Breast epithelium (tissue), 4 donors: ENCODE measurements at regions not wholly inside any gene's neighbourhood (a gene's known extent, or its start where the extent isn't known, plus 50 kb on each side); places are given as distances from the start of the nearest gene placed in this dataset.
"Not testable (repeated sequence)": the region's sequence is repeated elsewhere in the genome, so short reads cannot be mapped to it uniquely, and the experiment has no call there.

Source experiments
- DNase-seq, 2 donors: peaks; one replicate each; pipeline ENCODE4 v3.0.0-alpha.2; 2019; ENCODE audit warnings: low spot score in 2 of 2
- H3K27ac ChIP-seq, 2 donors: fragments of 200-600 bp; sonication (generic) in 1 of 2; one replicate each; pipeline ENCODE4 v1.5.1; 2016 to 2019; ENCODE audit warnings: mild to moderate bottlenecking in 1 of 2
- H3K27me3 ChIP-seq, 2 donors: fragments of 200-600 bp; sonication (generic) in 1 of 2; one replicate each; pipeline versions ENCODE4 v1.5.1 to v1.6.0; 2017 to 2019; ENCODE audit warnings: control low read depth in 1 of 2, mild to moderate bottlenecking in 1 of 2
- H3K36me3 ChIP-seq: fragments of 200-600 bp; one replicate; pipeline ENCODE4 v1.5.1; 2019
- H3K4me1 ChIP-seq, 2 donors: fragments of 200-600 bp; sonication (generic); one replicate each; pipeline ENCODE4 v1.5.1; 2016 to 2019; ENCODE audit warnings: control low read depth in 1 of 2
- H3K4me3 ChIP-seq, 3 donors: fragments of 200-600 bp; sonication (generic); 1 replicate in 2 of 3; 2 replicates in 1 of 3; pipeline ENCODE4 v1.5.1; 2016 to 2019; ENCODE audit warnings: mild to moderate bottlenecking in 3 of 3, moderate library complexity in 2 of 3
- H3K9me3 ChIP-seq, 2 donors: fragments of 200-600 bp; sonication (generic) in 1 of 2; one replicate each; pipeline ENCODE4 v1.5.1; 2016 to 2019; ENCODE audit warnings: control low read depth in 1 of 2
- POLR2A ChIP-seq: fragments of 450-650 bp; IDR thresholded peaks from one replicate; pipeline ENCODE4 v1.6.1; 2016; ENCODE audit warnings: antibody characterized with exemption, mild to moderate bottlenecking, moderate library complexity
- POLR2AphosphoS5 ChIP-seq, 3 donors: sonication (generic); formaldehyde crosslinking; IDR thresholded peaks; one replicate each; pipeline ENCODE4 v1.6.1; 2017; ENCODE audit warnings: antibody characterized with exemption in 3 of 3
- intact Hi-C: fragments of 100-400 bp; cut with DNase I; formaldehyde crosslinking; loops from one replicate; pipeline ENCODE4 v1.15.1; 2023; ENCODE audit warnings: low total_unique reads
- TF ChIP-seq, protein P1 (sequence below), 3 donors: fragments of 450-650 bp; IDR thresholded peaks; one replicate each; pipeline ENCODE4 v1.5.1; 2016 to 2017; ENCODE audit warnings: antibody characterized with exemption in 3 of 3, mild to moderate bottlenecking in 3 of 3, moderate library complexity in 3 of 3

DNA sequence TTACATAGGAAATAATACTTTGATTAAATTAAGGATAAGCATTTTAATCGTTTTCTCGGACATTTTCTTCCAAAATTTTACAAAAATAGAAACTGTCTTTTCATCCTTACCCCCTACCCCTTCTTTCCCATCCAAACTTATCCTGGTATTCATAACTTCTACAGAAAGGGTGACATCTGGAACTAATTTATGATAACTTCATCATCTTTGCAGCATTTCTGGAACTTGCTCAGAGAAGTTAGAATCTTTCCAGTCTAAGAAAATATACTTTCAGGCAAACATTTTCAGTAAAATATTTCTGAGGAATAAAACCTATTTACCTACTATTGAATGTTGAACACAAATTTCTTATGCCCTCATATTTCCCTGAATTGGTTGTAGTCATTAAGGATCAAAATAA, 309.0 kb downstream of the MAN2A1 start:
- H3K4me1 ChIP-seq = peaks cover 3 to 6% of the 10 kb centered on the region in 2 donors
- no peak for DNase-seq

DNA sequence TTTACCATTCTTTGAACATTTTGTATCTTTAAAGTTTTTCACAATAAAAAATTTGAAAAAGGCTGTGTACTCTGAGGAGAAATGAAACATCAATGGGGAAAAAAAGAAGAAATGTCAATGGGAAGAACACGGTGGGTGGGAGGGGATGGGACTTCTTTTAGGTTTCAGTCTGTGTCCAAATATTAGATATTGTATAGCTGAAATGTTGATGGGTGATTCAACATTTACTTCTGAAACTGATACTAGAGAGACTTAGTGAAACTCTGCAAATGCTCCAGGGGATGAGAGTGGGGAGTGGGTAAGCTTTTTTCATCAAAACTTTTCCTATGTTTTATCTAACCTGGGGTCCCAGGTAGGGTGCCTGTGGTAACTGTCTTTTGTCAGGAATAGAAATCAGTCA, 311.9 kb downstream of the MAN2A1 start:
- Histone ChIP-seq H3K4me1 (peaks cover 3 to 4% of the 10 kb centered on the region in 2 donors), H3K9me3 (no peaks in the 10 kb centered on the region), H3K27me3 (no peaks in the 10 kb centered on the region), H3K4me3 (no peak overlapping the region), H3K27ac (no peak overlapping the region), H3K36me3 (no peaks in the 10 kb centered on the region)
- TF ChIP-seq POLR2A (no peak), POLR2AphosphoS5 (IDR thresholded peaks at IDR 0.05) (no peak)
- TF ChIP-seq, protein P1, sequence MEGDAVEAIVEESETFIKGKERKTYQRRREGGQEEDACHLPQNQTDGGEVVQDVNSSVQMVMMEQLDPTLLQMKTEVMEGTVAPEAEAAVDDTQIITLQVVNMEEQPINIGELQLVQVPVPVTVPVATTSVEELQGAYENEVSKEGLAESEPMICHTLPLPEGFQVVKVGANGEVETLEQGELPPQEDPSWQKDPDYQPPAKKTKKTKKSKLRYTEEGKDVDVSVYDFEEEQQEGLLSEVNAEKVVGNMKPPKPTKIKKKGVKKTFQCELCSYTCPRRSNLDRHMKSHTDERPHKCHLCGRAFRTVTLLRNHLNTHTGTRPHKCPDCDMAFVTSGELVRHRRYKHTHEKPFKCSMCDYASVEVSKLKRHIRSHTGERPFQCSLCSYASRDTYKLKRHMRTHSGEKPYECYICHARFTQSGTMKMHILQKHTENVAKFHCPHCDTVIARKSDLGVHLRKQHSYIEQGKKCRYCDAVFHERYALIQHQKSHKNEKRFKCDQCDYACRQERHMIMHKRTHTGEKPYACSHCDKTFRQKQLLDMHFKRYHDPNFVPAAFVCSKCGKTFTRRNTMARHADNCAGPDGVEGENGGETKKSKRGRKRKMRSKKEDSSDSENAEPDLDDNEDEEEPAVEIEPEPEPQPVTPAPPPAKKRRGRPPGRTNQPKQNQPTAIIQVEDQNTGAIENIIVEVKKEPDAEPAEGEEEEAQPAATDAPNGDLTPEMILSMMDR (IDR thresholded peaks at IDR 0.05) = no peak
- intact Hi-C loops = no loop called here
- DNase-seq = no peak

More for the DNA sequence above, 309.0 kb downstream of the MAN2A1 start:
- Histone ChIP-seq H3K36me3 (no peaks in the 10 kb centered on the region), H3K27me3 (no peaks in the 10 kb centered on the region), H3K27ac (no peak overlapping the region), H3K9me3 (no peaks in the 10 kb centered on the region), H3K4me3 (no peak overlapping the region)
- TF ChIP-seq, protein P1 (IDR thresholded peaks at IDR 0.05) = no peak
- TF ChIP-seq POLR2AphosphoS5 (IDR thresholded peaks at IDR 0.05) = no peak
- no peak for TF ChIP-seq POLR2A
- intact Hi-C loops = no loop called here

- no peak overlapping the region for H3K4me3 ChIP-seq
- peaks cover 0 to 3% of the 10 kb centered on the region in 2 donors for H3K4me1 ChIP-seq
- H3K27ac ChIP-seq = no peak overlapping the region
- H3K36me3 ChIP-seq = no peaks in the 10 kb centered on the region
- H3K9me3 ChIP-seq = no peaks in the 10 kb centered on the region
- intact Hi-C loops = no loop called here
- TF ChIP-seq POLR2AphosphoS5 (IDR thresholded peaks at IDR 0.05) = no peak
- TF ChIP-seq, protein P1 (IDR thresholded peaks at IDR 0.05) = no peak
- TF ChIP-seq POLR2A = no peak
- H3K27me3 ChIP-seq = no peaks in the 10 kb centered on the region
- DNase-seq = no peak
Observed at GRCh38 chr5:110002652-110003051, 312.9 kb downstream of the MAN2A1 start.

- H3K9me3 ChIP-seq, H3K4me1 ChIP-seq, H3K36me3 ChIP-seq, intact Hi-C loops, DNase-seq, H3K27ac ChIP-seq, H3K4me3 ChIP-seq, H3K27me3 ChIP-seq: not testable (repeated sequence)
Observed at GRCh38 chr5:110005907-110006562, 316.3 kb downstream of the MAN2A1 start.

GRCh38 chr5:110007101-110007500, 317.4 kb downstream of the MAN2A1 start:
- no peak overlapping the region for H3K27ac ChIP-seq
- no peak for DNase-seq
- H3K9me3 ChIP-seq = no peaks in the 10 kb centered on the region
- no peaks in the 10 kb centered on the region for H3K4me1 ChIP-seq
- intact Hi-C loops = no loop called here
- H3K27me3 ChIP-seq = no peaks in the 10 kb centered on the region
- TF ChIP-seq, protein P1 (IDR thresholded peaks at IDR 0.05) = no peak
- no peak for TF ChIP-seq POLR2A
- no peak for TF ChIP-seq POLR2AphosphoS5 (IDR thresholded peaks at IDR 0.05)
- H3K4me3 ChIP-seq = no peak overlapping the region
- no peaks in the 10 kb centered on the region for H3K36me3 ChIP-seq

DNA sequence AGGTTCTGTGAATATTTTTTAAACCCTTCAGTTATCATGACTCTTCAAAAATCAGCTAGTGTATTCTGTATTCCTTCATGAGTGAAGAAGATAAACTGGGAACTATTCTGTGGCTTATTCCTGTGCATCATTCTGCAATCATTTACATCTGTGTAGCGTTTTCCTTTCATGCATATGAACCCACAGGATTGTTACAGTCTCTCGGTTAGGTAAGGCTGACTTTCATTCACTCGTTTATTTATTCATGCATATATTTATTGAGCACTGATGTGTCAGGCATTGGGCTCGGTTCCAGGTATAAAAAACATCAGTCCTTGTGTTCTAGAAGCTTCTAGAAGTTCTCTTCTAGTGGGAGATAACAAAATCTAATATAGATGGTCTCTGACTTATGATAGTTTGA, 318.4 kb downstream of the MAN2A1 start:
- no peak for DNase-seq

More for the DNA sequence above, 318.4 kb downstream of the MAN2A1 start:
- intact Hi-C loops = no loop called here
- no peaks in the 10 kb centered on the region for H3K36me3 ChIP-seq
- no peaks in the 10 kb centered on the region for H3K9me3 ChIP-seq
- H3K4me1 ChIP-seq = no peaks in the 10 kb centered on the region
- TF ChIP-seq POLR2A (no peak), POLR2AphosphoS5 (IDR thresholded peaks at IDR 0.05) (no peak)
- TF ChIP-seq, protein P1 (IDR thresholded peaks at IDR 0.05) = no peak
- no peaks in the 10 kb centered on the region for H3K27me3 ChIP-seq
- H3K27ac ChIP-seq = no peak overlapping the region
- no peak overlapping the region for H3K4me3 ChIP-seq
